ENCODE measurements at regions not wholly inside any gene's neighbourhood (a gene's known extent, or its start where the extent isn't known, plus 50 kb on each side); places are given as distances from the start of the nearest gene placed in this dataset.
"Not testable (repeated sequence)": the region's sequence is repeated elsewhere in the genome, so short reads cannot be mapped to it uniquely, and the experiment has no call there.

- no peak for DNase-seq
These were observed 97.0 kb downstream of the PHETA1 start for GRCh38 chr12:111271674-111272418.

DNA sequence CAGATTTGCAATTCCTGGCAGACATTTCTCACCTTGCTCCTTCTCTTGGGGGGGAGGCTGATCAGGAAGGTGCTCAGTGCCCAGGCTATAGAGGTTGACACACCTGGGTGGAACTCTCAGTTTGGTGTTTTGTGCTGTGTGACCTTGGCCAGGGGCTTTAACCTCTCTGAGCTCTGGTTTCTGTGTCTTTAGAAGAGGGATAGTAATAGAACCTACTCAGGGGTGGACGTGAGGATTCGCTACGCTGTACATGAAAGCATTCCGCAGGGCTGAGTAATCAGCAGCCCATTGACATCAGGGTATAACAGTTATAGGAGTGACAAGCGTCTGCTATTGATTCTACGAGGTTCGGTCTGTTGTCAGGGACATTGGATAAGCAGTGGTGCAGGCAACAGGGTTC, 98.1 kb downstream of the PHETA1 start:
- DNase-seq = peak; percentile 94

- no peak for DNase-seq
These were observed 98.7 kb downstream of the PHETA1 start for GRCh38 chr12:111270239-111270638.

DNA sequence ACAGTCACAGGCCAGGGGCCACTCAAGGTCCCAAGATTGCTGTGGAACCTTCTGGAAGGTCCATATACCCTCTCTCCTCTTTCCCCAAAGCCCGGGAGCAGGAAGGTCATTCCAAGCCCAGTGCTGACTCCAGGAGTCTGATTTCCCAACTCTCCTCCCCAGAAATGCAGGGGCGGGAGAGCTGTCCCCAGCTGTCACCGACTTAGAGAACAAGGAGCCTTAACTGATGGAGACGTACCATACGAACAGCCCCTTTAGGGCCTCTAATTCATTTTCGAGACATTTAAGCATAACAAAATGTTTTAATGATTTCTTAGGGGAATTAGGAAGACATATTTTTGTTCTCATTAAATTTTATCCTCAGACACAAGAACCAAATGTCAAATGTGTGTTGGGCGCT, 99.2 kb downstream of the PHETA1 start:
- no peak for DNase-seq

- DNase-seq = no peak
These were observed 99.9 kb downstream of the PHETA1 start for GRCh38 chr12:111268738-111269572.

DNA sequence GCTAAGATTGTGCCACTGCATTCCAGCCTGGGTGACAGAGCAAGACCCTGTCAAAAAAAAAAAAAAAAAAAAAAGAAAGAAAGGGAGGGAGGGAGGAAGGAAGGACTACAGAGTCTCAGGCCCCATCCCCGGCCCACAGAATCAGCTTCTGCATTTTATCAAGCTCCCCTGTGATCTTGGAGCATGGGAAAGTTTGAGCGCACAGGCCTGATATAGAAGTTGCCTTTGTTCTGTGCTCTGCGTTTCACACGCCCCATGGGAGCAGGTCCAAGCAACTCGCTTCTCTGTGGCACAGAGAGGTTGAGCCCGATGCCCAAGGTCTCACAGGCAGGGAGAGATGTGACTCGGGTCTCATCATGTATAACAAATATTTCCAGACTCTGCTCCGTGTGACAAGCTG, 101.8 kb downstream of the PHETA1 start:
- no peak for DNase-seq

DNA sequence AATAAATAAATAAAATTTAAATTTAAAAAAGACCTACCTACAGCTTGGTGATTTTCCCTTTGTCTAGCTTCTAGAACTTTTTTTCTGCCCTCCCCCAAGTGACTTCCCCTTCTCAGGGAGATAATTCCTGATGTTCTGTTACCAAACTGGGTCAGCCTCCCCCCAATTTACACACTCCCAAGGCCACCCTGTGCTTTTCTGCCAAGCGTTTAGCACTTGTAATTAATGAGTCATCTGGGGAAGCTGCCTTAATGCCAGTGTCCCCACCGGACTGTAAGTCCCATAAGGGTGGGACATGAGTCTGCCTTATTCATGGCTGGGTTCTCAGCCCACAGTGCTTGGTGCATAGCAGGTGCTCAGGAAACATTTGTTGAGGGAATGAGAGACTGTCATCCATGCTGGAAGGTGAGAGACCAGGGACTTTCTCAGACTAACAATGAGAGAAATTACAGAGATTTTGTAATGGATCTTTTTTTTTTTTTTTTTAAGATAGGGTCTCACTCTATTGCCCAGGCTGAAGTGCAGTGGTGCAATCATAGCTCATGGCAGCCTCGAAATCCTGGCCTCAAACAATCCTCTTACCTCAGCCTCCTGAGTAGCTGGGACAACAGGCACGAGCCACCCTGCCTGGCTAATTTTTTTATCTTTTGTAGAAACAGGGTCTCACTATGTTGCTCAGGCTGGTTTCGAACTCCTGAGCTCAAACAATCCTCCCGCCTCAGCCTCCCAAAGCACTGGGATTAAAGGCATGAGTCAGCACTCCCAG, 106.8 kb downstream of the PHETA1 start:
- DNase-seq = no peak

DNA sequence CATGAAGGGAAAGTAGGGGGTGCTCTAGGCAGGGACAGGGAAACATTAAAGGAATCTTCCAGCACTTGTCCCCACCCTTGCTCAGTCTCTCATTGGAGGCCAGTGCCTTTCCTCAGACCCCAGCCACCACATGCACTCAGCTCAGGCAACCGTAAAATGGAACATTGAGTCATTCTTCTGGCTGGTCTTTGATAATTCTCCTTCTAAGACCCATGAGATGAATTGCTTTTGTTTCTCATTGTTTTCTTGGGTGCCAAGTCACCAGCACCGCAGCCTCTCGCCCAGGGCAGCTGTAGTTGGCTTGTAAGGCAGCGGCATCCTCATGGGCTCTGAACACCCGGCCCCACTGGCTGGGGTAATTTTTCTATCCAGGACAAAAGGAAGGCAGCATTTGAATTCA, 108.2 kb downstream of the PHETA1 start:
- no peak for DNase-seq

DNA sequence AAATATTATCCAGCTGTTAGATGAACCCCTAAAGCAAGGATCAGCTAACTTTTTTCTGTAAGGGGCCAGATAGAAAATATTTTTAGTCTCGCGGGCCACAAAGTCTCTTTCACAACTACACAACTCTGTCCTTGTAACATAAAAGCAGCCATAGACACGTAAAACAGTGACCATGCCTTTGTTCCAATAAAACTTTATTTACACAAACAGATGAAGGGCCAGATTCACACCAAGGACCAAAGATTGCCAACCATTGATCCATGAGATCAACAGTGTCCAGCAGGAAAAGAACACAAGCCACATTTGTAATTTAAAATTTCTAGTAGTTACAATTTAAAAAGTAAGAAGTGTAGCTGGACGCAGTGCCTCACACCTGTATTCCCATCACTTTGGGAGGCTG, 109.7 kb downstream of the PHETA1 start:
- DNase-seq = no peak

- not testable (repeated sequence) for DNase-seq
These were observed 110.8 kb downstream of the PHETA1 start for GRCh38 chr12:111258081-111258480.

GRCh38 chr12:111257435-111257902, 111.4 kb downstream of the PHETA1 start:
- DNase-seq = no peak

DNA sequence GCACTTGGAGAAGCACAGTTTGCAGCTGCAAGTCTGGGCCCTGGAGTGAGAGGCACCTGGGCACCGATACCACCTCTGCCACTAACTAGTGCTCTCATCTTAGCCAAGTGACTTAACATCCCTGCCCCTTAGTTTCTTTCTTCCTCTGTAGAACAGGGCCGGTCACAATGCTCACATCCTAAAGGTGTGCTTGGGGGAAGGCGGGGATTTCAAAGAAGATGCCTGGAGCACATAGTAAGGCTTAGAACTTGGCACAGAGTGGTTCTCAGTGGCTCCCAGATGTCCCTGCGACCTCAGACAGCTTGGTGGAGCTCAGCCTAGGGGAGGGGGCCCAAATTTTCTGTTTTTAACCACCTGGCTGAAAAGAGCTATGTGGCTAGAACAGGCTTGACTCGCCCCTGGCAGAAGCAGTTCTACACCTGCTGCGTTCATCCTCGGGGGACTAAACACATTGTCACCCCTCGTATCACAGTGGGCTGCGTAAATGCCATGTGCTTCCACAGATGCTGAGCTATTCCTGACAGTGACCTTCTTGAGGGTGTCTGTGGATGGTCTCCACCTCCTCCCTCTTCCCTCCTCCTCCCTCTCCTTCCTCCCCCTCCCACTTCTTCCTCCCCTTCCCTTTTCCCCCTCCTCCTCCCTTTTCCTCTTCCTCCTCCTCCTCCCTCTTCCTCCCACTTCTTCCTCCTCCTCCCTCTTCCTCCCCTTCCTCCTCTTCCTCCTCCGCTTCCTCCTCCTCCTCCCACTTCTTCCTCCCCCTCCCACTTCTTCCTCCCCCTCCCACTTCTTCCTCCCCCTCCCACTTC, 112.1 kb downstream of the PHETA1 start:
- no peak for DNase-seq

- no peak for DNase-seq
These were observed 113.6 kb downstream of the PHETA1 start for GRCh38 chr12:111255261-111255660.

GRCh38 chr12:111254106-111254505, 114.8 kb downstream of the PHETA1 start:
- DNase-seq = no peak

GRCh38 chr12:111253213-111253612, 115.7 kb downstream of the PHETA1 start:
- no peak for DNase-seq

- DNase-seq = no peak
These were observed 117.1 kb downstream of the PHETA1 start for GRCh38 chr12:111251787-111252186.

DNA sequence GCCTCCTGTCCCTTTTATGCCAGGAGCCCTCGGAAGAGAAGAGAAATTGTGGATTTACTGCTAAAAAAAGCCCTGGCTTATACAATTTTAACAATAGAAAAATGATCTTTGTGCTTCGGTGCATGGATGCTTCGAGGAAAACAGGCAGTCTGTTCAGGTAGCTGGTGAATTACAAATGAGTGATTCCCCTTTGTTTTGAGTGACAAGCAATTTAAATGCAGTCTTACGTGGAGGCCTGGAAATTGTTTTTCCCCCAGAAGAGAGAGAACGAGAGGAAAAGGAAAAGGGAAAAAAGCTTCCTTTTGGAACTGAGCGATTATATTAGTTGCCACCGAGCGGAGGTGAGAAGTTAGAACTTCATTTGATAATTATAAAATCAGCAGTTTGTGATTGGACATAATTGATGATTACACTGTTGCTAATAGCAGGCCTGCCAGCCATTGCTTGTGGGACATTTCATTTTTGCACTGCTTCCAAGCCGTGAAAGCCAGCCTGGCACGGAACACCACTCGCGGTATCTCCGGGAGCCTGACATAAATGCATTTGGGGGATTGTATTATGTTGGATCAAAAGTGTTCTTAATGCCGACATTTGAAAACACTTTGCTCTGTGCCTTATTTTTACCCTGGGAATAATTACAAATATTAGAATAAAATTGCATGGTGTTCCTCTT, 117.7 kb downstream of the PHETA1 start:
- no peak for DNase-seq

DNA sequence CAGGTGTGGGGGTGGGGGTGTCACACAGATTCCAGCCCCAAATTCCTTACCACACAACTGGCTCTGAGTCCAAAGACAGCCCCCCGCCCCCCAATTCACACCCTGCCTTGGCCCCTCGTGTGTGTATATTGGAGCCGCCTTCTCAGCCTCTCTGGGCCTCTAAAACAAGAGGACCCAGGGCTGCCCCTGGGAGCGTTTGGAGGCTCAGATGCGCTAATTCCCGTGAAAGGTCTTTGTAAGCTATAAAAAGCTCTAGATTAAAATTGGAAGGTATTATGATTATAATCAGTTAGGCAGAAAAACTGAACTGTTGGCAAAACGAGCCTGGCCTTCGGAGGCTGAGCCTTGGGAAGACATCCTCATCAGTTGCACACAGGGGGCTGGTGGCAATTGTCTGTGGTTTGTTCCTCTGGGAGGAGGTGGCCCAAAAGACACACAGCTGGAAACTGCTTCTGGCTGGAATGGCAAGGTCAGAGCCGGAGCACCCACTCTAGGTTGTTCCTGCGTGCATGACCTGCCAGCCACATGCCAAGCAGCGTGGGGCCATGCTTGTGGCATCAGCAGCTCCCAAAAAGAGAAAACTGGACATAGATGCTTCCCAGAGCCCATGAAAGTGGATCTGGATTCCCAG, 118.5 kb downstream of the PHETA1 start:
- no peak for DNase-seq

DNA sequence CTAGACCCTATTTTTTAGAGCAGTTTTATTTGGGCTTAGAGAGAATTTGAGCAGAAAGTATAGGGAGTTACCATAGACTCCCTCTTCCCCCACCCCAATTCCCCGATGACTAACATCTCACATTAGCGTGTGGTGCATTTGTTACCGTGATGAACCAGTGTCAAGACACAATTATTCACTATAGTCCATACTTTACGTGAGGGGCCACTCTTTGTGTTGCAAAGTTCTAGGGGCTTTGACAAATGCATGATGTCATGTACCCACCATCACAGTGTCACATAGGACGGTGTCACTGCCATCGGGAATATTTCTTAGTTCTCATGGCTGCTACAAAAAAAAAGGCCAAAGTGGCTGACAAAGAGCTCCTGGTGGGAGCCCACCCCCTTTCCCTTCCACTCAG, 119.1 kb downstream of the PHETA1 start:
- DNase-seq = no peak

DNA sequence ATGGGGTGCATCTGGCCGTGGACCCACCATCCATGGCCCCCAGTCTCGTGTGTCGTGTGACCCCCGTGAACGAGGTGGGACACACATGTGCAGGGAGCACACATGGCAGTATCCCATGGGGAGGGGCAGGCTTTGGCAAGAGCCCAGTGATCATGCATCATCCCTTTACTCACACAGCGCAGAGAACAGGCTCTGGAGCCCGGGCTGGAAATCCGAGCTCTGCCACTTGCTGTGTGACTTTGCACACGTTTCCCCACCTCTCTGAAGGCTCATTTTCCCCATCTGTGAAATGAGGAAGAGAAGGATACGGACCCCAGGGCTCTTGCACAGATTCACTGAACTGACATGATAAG, 119.9 kb downstream of the PHETA1 start:
- no peak for DNase-seq

- DNase-seq = no peak
These were observed 120.5 kb downstream of the PHETA1 start for GRCh38 chr12:111248236-111249017.

Data from islet precursor cell (in vitro differentiated cells).